ENCODE measurements at regions not wholly inside any gene's neighbourhood (a gene's known extent, or its start where the extent isn't known, plus 50 kb on each side); places are given as distances from the start of the nearest gene placed in this dataset.

GRCh38 chr2:45319683-45320455 lies 291.2 kb downstream of the SRBD1 start:
- no peak for TF ChIP-seq CTCF (IDR thresholded peaks at IDR 0.05; ENCODE audit: poor library complexity)
- TF ChIP-seq EZH2 (IDR thresholded peaks at IDR 0.05; ENCODE audit: borderline replicate concordance): no peak
- no peak for TF ChIP-seq EZH2phosphoT487 (IDR thresholded peaks at IDR 0.05; ENCODE audit: low read depth, severe bottlenecking, unreplicated experiment)
